ENCODE measurements at regions not wholly inside any gene's neighbourhood (a gene's known extent, or its start where the extent isn't known, plus 50 kb on each side); places are given as distances from the start of the nearest gene placed in this dataset.

GRCh38 chr17:71986886-71987285, 133.9 kb upstream of the SOX9 start (continued):
- TF ChIP-seq PRDM15 (CRISPR knock-in tag; IDR thresholded peaks at IDR 0.05) (no peak), SMAD3 (CRISPR knock-in tag; IDR thresholded peaks at IDR 0.05; ENCODE audit: borderline replicate concordance) (no peak), NR3C1 (CRISPR knock-in tag; conservative IDR thresholded peaks at IDR 0.05; ENCODE audit: low read depth) (no peak), ETV6 (CRISPR knock-in tag; IDR thresholded peaks at IDR 0.05) (no peak), SMAD4 (CRISPR knock-in tag; IDR thresholded peaks at IDR 0.05) (no peak)
- TF ChIP-seq, protein P1, sequence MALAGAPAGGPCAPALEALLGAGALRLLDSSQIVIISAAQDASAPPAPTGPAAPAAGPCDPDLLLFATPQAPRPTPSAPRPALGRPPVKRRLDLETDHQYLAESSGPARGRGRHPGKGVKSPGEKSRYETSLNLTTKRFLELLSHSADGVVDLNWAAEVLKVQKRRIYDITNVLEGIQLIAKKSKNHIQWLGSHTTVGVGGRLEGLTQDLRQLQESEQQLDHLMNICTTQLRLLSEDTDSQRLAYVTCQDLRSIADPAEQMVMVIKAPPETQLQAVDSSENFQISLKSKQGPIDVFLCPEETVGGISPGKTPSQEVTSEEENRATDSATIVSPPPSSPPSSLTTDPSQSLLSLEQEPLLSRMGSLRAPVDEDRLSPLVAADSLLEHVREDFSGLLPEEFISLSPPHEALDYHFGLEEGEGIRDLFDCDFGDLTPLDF (CRISPR knock-in tag; IDR thresholded peaks at IDR 0.05) = no peak

DNA sequence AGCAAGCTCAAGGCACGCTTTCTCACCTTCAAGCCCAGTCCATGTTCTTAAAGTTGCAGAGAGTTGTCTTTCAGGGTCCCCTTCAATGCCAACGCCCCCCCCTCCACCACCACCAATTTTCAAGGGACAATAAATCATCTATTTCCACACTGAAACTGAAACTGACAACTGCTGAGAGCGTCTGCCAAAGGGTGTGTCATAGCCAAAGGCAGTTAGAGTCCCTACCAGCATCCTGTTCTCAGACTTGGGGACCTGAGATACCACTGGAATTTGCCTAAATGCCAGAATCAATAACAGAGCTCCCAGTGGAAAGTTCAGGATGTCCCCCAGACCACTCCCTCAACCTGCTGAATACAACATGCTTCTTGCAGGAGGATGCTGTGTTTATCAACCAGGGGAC, 133.2 kb upstream of the SOX9 start:
- H3K36me3 Mint-ChIP-seq = no peaks in the 10 kb centered on the region
- ChIA-PET CTCF (interaction anchor here (0.7 kb wide), 1 partner anchor 120 kb away, joined by 3 read pairs; no protein-coding TSS in a partner anchor), POLR2A (no interaction called here)
- TF ChIP-seq NFE2L1 (CRISPR knock-in tag; IDR thresholded peaks at IDR 0.05) = no peak
- TF ChIP-seq, protein P2, sequence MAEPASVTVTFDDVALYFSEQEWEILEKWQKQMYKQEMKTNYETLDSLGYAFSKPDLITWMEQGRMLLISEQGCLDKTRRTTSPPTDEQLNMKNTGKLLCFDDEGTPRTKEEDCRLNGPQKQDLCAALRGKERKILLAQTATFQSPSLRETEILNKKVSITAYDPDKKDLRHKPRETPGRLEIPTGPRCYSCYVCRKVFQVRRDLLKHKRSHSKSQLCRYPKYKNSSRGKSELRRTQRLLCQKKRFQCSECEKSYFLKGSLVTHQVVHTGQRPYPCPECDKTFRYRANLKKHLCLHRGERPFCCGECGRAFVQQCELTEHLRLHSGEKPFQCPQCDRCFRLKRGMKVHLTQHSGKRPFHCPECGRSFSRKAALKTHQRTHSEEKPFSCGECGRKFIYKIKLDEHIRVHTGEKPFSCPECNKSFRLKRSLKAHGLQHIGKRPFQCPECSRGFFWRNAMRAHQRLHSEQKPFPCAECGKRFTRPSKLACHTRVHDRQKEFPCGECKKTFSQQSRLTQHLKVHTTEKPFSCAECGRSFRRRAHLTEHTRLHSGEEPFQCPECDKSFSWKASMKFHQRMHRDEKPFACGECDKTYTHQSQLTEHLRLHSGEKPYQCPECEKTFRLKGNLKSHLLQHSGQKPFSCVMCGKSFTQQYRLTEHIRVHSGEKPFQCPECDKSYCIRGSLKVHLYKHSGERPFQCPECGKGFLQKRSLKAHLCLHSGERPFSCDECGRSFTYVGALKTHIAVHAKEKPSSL (CRISPR knock-in tag; conservative IDR thresholded peaks at IDR 0.05) = no peak
- no peak for TF ChIP-seq CREB1 (CRISPR knock-in tag; IDR thresholded peaks at IDR 0.05)
- TF ChIP-seq GRHL2 (CRISPR knock-in tag; IDR thresholded peaks at IDR 0.05; ENCODE audit: insufficient replicate concordance, severe bottlenecking) = no peak
- no peak for TF ChIP-seq TCF7 (CRISPR knock-in tag; IDR thresholded peaks at IDR 0.05; ENCODE audit: low read depth)
- TF ChIP-seq PRRX2 (CRISPR knock-in tag; IDR thresholded peaks at IDR 0.05) = no peak
- TF ChIP-seq EMX1 (CRISPR knock-in tag; IDR thresholded peaks at IDR 0.05) = no peak
- no peak for TF ChIP-seq ESRRA (CRISPR knock-in tag; IDR thresholded peaks at IDR 0.05; ENCODE audit: borderline replicate concordance)
- TF ChIP-seq USF2 (CRISPR knock-in tag; IDR thresholded peaks at IDR 0.05) = no peak
- TF ChIP-seq ELF4 (CRISPR knock-in tag; IDR thresholded peaks at IDR 0.05; ENCODE audit: low read depth) = no peak
- TF ChIP-seq RELA (CRISPR knock-in tag; IDR thresholded peaks at IDR 0.05; ENCODE audit: borderline replicate concordance) = no peak
- no peak for TF ChIP-seq NR1H2 (CRISPR knock-in tag; IDR thresholded peaks at IDR 0.05)
- TF ChIP-seq, protein P3, sequence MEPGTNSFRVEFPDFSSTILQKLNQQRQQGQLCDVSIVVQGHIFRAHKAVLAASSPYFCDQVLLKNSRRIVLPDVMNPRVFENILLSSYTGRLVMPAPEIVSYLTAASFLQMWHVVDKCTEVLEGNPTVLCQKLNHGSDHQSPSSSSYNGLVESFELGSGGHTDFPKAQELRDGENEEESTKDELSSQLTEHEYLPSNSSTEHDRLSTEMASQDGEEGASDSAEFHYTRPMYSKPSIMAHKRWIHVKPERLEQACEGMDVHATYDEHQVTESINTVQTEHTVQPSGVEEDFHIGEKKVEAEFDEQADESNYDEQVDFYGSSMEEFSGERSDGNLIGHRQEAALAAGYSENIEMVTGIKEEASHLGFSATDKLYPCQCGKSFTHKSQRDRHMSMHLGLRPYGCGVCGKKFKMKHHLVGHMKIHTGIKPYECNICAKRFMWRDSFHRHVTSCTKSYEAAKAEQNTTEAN (CRISPR knock-in tag; IDR thresholded peaks at IDR 0.05) = no peak
- H3K27ac Mint-ChIP-seq = no peak overlapping the region
- ATAC-seq (no peak), DNase-seq (ENCODE audit: low spot score) (no peak)
- H3K9me3 Mint-ChIP-seq = no peaks in the 10 kb centered on the region
- H3K4me3 Mint-ChIP-seq = no peak overlapping the region
- H3K4me1 Mint-ChIP-seq = no peaks in the 10 kb centered on the region
- no peaks in the 10 kb centered on the region for H3K27me3 Mint-ChIP-seq (ENCODE audit: low read depth)
